D721Med (cell line): ENCODE measurements at regions not wholly inside any gene's neighbourhood (a gene's known extent, or its start where the extent isn't known, plus 50 kb on each side); places are given as distances from the start of the nearest gene placed in this dataset.

Source experiments
- DNase-seq: peaks from one replicate; pipeline ENCODE4 v3.0.0; 2011; ENCODE audit warnings: low spot score; ENCODE audit not compliant: insufficient read length
- FAIRE-seq: peaks from 2 replicates; lab custom pipeline; 2011; peaks lifted over from hg19 to GRCh38; lab: Jason Lieb, UNC
- TF ChIP-seq, protein P1 (sequence below): IDR thresholded peaks from 2 replicates; pipeline ENCODE4 v1.5.1; 2012; ENCODE audit warnings: mild to moderate bottlenecking, control low read depth; ENCODE audit not compliant: insufficient read depth; ENCODE audit errors: missing control alignments

DNA sequence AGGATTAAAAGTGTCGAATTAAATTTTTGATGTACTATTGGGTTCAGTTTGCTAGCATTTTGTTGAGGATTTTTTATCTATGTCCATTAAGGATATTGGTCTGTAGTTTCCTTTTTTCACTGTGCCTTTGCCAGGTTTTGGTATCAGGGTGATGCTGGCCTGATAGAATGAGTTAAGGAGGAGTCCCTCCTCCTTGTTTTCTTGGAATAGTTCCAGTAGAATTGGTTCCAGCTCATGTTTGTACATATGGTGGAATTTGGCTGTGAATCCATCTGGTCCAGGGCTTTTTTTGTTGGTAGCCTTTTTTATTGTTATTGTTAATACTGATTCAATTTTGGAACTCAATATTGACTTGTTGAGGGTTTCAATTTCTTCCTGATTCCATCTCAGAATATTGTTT, 141.8 kb downstream of the SIM1 start:
- no peak for DNase-seq
- TF ChIP-seq, protein P1, sequence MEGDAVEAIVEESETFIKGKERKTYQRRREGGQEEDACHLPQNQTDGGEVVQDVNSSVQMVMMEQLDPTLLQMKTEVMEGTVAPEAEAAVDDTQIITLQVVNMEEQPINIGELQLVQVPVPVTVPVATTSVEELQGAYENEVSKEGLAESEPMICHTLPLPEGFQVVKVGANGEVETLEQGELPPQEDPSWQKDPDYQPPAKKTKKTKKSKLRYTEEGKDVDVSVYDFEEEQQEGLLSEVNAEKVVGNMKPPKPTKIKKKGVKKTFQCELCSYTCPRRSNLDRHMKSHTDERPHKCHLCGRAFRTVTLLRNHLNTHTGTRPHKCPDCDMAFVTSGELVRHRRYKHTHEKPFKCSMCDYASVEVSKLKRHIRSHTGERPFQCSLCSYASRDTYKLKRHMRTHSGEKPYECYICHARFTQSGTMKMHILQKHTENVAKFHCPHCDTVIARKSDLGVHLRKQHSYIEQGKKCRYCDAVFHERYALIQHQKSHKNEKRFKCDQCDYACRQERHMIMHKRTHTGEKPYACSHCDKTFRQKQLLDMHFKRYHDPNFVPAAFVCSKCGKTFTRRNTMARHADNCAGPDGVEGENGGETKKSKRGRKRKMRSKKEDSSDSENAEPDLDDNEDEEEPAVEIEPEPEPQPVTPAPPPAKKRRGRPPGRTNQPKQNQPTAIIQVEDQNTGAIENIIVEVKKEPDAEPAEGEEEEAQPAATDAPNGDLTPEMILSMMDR: no peak
- no peak for FAIRE-seq

DNA sequence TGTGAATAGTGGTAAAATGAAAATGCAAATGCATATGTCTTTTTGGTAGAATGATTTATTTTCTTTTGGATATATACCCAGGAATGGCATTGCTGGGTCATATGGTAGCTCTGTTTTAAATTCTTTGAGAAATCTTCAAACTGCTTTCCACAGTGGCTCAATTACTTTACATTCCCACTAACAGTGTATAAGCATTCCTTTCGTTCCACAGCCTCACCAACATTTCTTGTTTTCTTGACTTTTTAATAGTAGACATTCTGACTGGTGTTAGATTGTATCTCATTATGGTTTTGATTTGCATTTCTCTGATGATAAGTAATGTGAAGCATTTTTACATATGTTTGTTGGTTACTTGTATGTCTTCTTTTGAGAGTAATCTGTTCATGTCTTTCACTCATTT, 144.0 kb downstream of the SIM1 start:
- FAIRE-seq (no peak), DNase-seq (no peak)
- TF ChIP-seq, protein P1: no peak

DNA sequence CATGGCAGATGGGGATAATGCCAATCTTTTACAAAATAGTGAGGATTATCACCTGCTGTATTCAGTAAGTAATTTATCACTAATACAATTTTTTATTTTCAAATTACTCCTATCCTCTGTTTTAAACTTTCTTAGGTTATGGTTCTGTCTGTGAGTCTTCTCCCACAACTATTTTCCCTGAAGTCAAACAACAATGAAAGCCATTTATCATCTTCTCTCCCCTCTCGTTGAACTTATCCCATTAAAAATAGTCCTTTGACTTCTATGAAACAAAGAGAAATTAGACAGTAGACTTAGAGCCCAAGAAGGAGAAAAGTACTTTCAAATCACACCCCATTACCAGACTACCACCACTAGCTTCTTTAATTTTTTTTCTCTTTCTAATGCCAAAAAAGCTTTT, 147.7 kb downstream of the SIM1 start:
- DNase-seq: no peak
- FAIRE-seq: no peak
- TF ChIP-seq, protein P1: no peak

DNA sequence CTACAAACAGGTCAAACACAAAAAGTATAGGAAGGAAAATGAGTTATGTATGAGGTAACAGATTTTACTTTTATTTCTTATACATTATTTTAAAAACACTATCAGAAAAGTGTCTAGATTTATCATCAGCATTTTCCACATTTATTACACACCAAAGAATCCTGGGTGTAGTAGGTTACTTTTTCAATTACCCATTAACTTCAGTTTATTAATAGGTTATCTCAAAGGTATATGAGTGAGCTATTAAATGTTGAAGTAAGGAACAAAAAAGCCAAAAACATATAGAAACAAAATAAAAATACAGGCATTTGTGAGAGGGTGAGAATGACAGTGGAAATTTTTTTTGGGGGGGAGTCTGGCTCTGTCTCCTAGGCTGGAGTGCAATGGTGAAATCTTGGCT, 150.5 kb downstream of the SIM1 start:
- DNase-seq (no peak), FAIRE-seq (no peak)
- TF ChIP-seq, protein P1: no peak

DNA sequence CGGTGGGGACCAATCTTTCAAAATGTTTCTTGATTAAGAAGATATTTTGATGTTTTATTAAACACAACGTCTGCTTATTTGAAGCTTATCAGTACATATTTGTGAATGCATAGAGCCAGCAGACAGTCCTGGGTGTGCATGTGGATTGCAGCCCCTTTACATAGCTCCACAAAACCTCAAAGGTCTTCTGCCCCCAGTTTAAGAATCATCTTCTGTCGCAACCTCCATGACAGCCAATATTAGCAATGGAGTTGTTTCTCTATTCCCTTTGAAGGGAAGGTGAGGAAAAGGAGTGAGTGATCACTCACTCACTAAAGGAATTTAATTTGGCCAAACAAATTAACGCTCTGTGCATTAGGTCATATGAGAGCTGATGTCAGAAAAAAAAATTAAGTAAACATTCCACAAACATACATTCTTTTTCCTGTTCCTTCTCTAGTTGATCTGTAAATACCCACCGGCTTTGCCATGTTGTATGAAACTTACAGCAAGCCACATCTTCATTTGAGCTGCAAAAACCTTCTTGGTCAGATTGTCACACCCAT, 152.9 kb downstream of the SIM1 start:
- TF ChIP-seq, protein P1: no peak
- DNase-seq: no peak
- FAIRE-seq: no peak

DNA sequence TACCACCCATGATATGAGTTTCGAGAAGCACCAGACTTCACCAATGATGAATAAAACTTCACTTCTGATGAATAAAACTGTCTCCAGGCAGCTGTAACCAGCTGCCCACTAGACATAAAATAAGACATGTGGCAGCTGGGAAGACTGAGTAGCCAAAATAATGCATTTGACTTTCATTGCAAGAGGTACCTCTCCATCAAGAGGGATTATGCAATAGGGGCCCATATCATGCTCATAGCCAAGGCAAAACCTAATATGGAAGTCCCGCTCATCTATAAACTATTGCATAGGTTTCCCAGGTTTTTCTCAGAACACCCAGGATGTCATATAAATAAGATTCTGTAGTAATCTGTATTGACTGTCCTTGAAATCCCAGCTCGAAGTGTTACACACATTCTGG, 155.5 kb downstream of the SIM1 start:
- no peak for FAIRE-seq
- no peak for DNase-seq
- TF ChIP-seq, protein P1: no peak

DNA sequence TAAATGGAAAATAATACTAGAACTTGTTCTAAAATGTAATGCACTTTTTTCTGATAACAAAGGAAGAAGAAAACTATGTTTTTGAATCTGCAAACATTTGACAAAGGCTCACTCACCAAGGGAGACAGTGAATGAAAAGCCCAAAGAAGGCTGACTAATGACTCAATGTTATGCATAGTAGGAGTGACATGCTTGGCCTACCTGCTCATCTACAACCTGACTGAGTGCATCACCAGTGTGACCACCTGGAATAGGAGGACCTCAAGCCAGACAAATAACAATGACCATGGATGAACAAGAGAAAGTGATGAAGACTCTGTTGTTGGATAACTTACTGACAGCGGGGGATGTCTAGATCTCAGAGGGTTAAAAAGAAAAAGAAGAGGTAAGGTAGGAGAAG, 157.2 kb downstream of the SIM1 start:
- no peak for FAIRE-seq
- DNase-seq: no peak
- TF ChIP-seq, protein P1: no peak
